ENCODE measurements at regions not wholly inside any gene's neighbourhood (a gene's known extent, or its start where the extent isn't known, plus 50 kb on each side); places are given as distances from the start of the nearest gene placed in this dataset.

DNA sequence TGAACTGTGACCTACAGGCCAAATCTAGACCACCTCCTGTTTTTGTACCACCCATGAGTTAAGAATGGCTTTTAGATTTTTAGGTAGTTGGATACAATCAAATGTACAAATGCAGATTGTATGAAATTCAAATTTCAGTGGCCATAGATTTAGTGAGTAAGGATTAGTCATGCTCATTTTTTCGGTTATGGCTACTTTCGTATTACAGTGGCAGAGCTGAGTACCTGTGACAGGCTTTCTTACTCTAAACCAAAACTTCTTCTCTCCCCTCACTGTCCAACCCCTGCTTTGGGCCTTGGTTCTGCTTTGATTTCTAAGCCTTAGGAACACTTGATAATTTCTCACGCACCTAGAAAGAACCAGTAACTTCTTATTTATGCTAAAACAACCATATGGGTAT, 82.1 kb downstream of the CDC42EP3 start:
- ATAC-seq, result no peak

DNA sequence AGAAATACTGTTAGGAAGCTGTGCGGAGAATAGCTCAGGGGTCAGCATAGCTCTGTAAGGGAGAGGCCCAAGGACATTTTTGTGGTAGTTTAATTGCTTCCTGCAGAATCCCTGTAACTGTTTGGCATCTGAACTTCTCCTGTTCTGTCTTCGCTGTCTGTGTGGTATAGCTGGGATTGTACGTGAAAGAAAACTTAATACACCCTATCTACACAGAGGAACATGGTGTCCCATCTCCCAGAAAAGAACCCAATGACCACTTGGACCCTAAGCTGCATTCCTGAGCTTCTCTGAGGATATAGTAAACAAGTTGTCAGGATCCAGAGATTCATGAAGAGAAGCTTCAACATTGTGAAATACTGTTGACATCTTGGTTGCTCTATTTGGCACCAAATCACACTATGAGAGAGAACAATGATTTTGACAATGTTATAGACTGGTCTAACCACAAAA, 81.3 kb downstream of the CDC42EP3 start:
- ChIA-PET CTCF (interaction anchor here (0.6 kb wide), 1 partner anchor 28 kb away, joined by 3 read pairs; no protein-coding TSS in a partner anchor), POLR2A (no interaction called here)
- ATAC-seq (no peak), DNase-seq (ENCODE audit: low spot score) (no peak)
- Mint-ChIP-seq H3K4me1 (peaks cover 51% of the 10 kb centered on the region), H3K36me3 (peaks cover 16% of the 10 kb centered on the region), H3K27me3 (ENCODE audit: low read depth) (peaks cover 8% of the 10 kb centered on the region; the same call in 1 of the 2 replicates), H3K4me3 (no peak overlapping the region), H3K9me3 (peaks cover 11% of the 10 kb centered on the region), H3K27ac (no peak overlapping the region)
- TF ChIP-seq, protein P1, sequence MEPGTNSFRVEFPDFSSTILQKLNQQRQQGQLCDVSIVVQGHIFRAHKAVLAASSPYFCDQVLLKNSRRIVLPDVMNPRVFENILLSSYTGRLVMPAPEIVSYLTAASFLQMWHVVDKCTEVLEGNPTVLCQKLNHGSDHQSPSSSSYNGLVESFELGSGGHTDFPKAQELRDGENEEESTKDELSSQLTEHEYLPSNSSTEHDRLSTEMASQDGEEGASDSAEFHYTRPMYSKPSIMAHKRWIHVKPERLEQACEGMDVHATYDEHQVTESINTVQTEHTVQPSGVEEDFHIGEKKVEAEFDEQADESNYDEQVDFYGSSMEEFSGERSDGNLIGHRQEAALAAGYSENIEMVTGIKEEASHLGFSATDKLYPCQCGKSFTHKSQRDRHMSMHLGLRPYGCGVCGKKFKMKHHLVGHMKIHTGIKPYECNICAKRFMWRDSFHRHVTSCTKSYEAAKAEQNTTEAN (CRISPR knock-in tag; IDR thresholded peaks at IDR 0.05), result no peak
- TF ChIP-seq, protein P2, sequence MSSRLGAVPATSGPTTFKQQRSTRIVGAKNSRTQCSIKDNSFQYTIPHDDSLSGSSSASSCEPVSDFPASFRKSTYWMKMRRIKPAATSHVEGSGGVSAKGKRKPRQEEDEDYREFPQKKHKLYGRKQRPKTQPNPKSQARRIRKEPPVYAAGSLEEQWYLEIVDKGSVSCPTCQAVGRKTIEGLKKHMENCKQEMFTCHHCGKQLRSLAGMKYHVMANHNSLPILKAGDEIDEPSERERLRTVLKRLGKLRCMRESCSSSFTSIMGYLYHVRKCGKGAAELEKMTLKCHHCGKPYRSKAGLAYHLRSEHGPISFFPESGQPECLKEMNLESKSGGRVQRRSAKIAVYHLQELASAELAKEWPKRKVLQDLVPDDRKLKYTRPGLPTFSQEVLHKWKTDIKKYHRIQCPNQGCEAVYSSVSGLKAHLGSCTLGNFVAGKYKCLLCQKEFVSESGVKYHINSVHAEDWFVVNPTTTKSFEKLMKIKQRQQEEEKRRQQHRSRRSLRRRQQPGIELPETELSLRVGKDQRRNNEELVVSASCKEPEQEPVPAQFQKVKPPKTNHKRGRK (CRISPR knock-in tag; IDR thresholded peaks at IDR 0.05; ENCODE audit: borderline replicate concordance), result no peak
- TF ChIP-seq, protein P3, sequence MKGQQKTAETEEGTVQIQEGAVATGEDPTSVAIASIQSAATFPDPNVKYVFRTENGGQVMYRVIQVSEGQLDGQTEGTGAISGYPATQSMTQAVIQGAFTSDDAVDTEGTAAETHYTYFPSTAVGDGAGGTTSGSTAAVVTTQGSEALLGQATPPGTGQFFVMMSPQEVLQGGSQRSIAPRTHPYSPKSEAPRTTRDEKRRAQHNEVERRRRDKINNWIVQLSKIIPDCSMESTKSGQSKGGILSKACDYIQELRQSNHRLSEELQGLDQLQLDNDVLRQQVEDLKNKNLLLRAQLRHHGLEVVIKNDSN (CRISPR knock-in tag; IDR thresholded peaks at IDR 0.05), result no peak
- TF ChIP-seq OVOL2 (CRISPR knock-in tag; IDR thresholded peaks at IDR 0.05; ENCODE audit: borderline replicate concordance) (no peak), ZNF671 (CRISPR knock-in tag; IDR thresholded peaks at IDR 0.05) (no peak), ETV6 (CRISPR knock-in tag; IDR thresholded peaks at IDR 0.05) (no peak)
- TF ChIP-seq, protein P4, sequence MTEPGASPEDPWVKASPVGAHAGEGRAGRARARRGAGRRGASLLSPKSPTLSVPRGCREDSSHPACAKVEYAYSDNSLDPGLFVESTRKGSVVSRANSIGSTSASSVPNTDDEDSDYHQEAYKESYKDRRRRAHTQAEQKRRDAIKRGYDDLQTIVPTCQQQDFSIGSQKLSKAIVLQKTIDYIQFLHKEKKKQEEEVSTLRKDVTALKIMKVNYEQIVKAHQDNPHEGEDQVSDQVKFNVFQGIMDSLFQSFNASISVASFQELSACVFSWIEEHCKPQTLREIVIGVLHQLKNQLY (CRISPR knock-in tag; IDR thresholded peaks at IDR 0.05), result no peak
- TF ChIP-seq, protein P5, sequence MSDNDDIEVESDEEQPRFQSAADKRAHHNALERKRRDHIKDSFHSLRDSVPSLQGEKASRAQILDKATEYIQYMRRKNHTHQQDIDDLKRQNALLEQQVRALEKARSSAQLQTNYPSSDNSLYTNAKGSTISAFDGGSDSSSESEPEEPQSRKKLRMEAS (CRISPR knock-in tag; IDR thresholded peaks at IDR 0.05), result no peak
- TF ChIP-seq, protein P6, sequence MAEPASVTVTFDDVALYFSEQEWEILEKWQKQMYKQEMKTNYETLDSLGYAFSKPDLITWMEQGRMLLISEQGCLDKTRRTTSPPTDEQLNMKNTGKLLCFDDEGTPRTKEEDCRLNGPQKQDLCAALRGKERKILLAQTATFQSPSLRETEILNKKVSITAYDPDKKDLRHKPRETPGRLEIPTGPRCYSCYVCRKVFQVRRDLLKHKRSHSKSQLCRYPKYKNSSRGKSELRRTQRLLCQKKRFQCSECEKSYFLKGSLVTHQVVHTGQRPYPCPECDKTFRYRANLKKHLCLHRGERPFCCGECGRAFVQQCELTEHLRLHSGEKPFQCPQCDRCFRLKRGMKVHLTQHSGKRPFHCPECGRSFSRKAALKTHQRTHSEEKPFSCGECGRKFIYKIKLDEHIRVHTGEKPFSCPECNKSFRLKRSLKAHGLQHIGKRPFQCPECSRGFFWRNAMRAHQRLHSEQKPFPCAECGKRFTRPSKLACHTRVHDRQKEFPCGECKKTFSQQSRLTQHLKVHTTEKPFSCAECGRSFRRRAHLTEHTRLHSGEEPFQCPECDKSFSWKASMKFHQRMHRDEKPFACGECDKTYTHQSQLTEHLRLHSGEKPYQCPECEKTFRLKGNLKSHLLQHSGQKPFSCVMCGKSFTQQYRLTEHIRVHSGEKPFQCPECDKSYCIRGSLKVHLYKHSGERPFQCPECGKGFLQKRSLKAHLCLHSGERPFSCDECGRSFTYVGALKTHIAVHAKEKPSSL (CRISPR knock-in tag; conservative IDR thresholded peaks at IDR 0.05), result no peak

More for the DNA sequence above, 82.1 kb downstream of the CDC42EP3 start:
- Mint-ChIP-seq H3K4me1 (peaks cover 58% of the 10 kb centered on the region), H3K27me3 (ENCODE audit: low read depth) (peaks cover under 1% of the 10 kb centered on the region; the same call in 1 of the 2 replicates), H3K9me3 (peaks cover 5% of the 10 kb centered on the region), H3K27ac (no peak overlapping the region), H3K36me3 (peaks cover 7% of the 10 kb centered on the region), H3K4me3 (no peak overlapping the region)
- CTCF ChIA-PET, result no interaction called here
- TF ChIP-seq GRHL2 (CRISPR knock-in tag; IDR thresholded peaks at IDR 0.05; ENCODE audit: insufficient replicate concordance, severe bottlenecking) (no peak), ESRRA (CRISPR knock-in tag; IDR thresholded peaks at IDR 0.05; ENCODE audit: borderline replicate concordance) (no peak), ATF1 (CRISPR knock-in tag; IDR thresholded peaks at IDR 0.05) (no peak), NR3C1 (CRISPR knock-in tag; conservative IDR thresholded peaks at IDR 0.05; ENCODE audit: low read depth) (no peak), JAZF1 (CRISPR knock-in tag; IDR thresholded peaks at IDR 0.05) (no peak)
- TF ChIP-seq, protein P7, sequence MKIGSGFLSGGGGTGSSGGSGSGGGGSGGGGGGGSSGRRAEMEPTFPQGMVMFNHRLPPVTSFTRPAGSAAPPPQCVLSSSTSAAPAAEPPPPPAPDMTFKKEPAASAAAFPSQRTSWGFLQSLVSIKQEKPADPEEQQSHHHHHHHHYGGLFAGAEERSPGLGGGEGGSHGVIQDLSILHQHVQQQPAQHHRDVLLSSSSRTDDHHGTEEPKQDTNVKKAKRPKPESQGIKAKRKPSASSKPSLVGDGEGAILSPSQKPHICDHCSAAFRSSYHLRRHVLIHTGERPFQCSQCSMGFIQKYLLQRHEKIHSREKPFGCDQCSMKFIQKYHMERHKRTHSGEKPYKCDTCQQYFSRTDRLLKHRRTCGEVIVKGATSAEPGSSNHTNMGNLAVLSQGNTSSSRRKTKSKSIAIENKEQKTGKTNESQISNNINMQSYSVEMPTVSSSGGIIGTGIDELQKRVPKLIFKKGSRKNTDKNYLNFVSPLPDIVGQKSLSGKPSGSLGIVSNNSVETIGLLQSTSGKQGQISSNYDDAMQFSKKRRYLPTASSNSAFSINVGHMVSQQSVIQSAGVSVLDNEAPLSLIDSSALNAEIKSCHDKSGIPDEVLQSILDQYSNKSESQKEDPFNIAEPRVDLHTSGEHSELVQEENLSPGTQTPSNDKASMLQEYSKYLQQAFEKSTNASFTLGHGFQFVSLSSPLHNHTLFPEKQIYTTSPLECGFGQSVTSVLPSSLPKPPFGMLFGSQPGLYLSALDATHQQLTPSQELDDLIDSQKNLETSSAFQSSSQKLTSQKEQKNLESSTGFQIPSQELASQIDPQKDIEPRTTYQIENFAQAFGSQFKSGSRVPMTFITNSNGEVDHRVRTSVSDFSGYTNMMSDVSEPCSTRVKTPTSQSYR (CRISPR knock-in tag; IDR thresholded peaks at IDR 0.05), result no peak
- TF ChIP-seq, protein P8, sequence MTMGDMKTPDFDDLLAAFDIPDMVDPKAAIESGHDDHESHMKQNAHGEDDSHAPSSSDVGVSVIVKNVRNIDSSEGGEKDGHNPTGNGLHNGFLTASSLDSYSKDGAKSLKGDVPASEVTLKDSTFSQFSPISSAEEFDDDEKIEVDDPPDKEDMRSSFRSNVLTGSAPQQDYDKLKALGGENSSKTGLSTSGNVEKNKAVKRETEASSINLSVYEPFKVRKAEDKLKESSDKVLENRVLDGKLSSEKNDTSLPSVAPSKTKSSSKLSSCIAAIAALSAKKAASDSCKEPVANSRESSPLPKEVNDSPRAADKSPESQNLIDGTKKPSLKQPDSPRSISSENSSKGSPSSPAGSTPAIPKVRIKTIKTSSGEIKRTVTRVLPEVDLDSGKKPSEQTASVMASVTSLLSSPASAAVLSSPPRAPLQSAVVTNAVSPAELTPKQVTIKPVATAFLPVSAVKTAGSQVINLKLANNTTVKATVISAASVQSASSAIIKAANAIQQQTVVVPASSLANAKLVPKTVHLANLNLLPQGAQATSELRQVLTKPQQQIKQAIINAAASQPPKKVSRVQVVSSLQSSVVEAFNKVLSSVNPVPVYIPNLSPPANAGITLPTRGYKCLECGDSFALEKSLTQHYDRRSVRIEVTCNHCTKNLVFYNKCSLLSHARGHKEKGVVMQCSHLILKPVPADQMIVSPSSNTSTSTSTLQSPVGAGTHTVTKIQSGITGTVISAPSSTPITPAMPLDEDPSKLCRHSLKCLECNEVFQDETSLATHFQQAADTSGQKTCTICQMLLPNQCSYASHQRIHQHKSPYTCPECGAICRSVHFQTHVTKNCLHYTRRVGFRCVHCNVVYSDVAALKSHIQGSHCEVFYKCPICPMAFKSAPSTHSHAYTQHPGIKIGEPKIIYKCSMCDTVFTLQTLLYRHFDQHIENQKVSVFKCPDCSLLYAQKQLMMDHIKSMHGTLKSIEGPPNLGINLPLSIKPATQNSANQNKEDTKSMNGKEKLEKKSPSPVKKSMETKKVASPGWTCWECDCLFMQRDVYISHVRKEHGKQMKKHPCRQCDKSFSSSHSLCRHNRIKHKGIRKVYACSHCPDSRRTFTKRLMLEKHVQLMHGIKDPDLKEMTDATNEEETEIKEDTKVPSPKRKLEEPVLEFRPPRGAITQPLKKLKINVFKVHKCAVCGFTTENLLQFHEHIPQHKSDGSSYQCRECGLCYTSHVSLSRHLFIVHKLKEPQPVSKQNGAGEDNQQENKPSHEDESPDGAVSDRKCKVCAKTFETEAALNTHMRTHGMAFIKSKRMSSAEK (CRISPR knock-in tag; IDR thresholded peaks at IDR 0.05; ENCODE audit: borderline replicate concordance), result no peak
- TF ChIP-seq, protein P3 (CRISPR knock-in tag; IDR thresholded peaks at IDR 0.05), result no peak
- POLR2A ChIA-PET, result no interaction called here
- DNase-seq (ENCODE audit: low spot score), result no peak

Data from WTC11 (cell line).